Liver (tissue), 8 donors: ENCODE measurements at regions not wholly inside any gene's neighbourhood (a gene's known extent, or its start where the extent isn't known, plus 50 kb on each side); places are given as distances from the start of the nearest gene placed in this dataset.

Experiments
- DNase-seq: peaks from one replicate; pipeline ENCODE4 v3.0.0-alpha.2; 2017; ENCODE audit warnings: low spot score
- H3K27ac ChIP-seq, 2 donors: one replicate each; pipeline ENCODE4 v1.7.0; 2013; ENCODE audit warnings: inconsistent platforms in 2 of 2, low read length in 2 of 2, control low read depth in 1 of 2, low read depth in 1 of 2, mild to moderate bottlenecking in 1 of 2
- H3K27me3 ChIP-seq, 4 donors: one replicate each; pipeline versions ENCODE4 v1.6.1 to v1.7.0; 2013; ENCODE audit warnings: low read length in 3 of 4, inconsistent platforms in 1 of 4, mild to moderate bottlenecking in 1 of 4, moderate library complexity in 1 of 4; ENCODE audit not compliant: control insufficient read depth in 4 of 4, insufficient read depth in 4 of 4
- H3K36me3 ChIP-seq, 4 donors: one replicate each; pipeline versions ENCODE4 v1.6.1 to v1.7.0; 2013; ENCODE audit warnings: low read length in 3 of 4, mild to moderate bottlenecking in 3 of 4, low read depth in 1 of 4, moderate library complexity in 1 of 4; ENCODE audit not compliant: control insufficient read depth in 4 of 4, insufficient read depth in 3 of 4
- H3K4me1 ChIP-seq, 4 donors: one replicate each; pipeline versions ENCODE4 v1.6.1 to v1.7.0; 2013; ENCODE audit warnings: low read length in 3 of 4, mild to moderate bottlenecking in 3 of 4, moderate library complexity in 1 of 4; ENCODE audit not compliant: control insufficient read depth in 4 of 4, insufficient read depth in 4 of 4
- H3K4me3 ChIP-seq, 3 donors: one replicate each; pipeline versions ENCODE4 v1.6.1 to v1.7.0; 2013; ENCODE audit warnings: low read length in 3 of 3, control low read depth in 1 of 3, low read depth in 1 of 3, mild to moderate bottlenecking in 1 of 3
- H3K9ac ChIP-seq, 2 donors: one replicate each; pipeline ENCODE4 v1.7.0; 2013; ENCODE audit warnings: low read length in 2 of 2, mild to moderate bottlenecking in 2 of 2, moderate library complexity in 2 of 2, control low read depth in 1 of 2, low read depth in 1 of 2
- H3K9me3 ChIP-seq, 4 donors: one replicate each; pipeline versions ENCODE4 v1.6.1 to v1.7.0; 2013; ENCODE audit warnings: low read length in 3 of 4; ENCODE audit not compliant: control insufficient read depth in 4 of 4
- ATF3 ChIP-seq: IDR thresholded peaks from 2 replicates; pipeline ENCODE4 v1.6.1; 2016; ENCODE audit warnings: antibody characterized with exemption
- CTCF ChIP-seq: fragments of 150-350 bp; IDR thresholded peaks from 2 replicates; pipeline ENCODE4 v1.5.1; 2017; ENCODE audit warnings: improper control_type of control experiment, low read depth, low read length; ENCODE audit not compliant: missing input control
- EGR1 ChIP-seq, 2 donors: IDR thresholded peaks; 2 replicates each; pipeline ENCODE4 v1.6.1; 2016 to 2018; ENCODE audit warnings: antibody characterized with exemption in 2 of 2, low read depth in 2 of 2
- FOXA1 ChIP-seq: IDR thresholded peaks from 2 replicates; pipeline ENCODE4 v1.6.1; 2016; ENCODE audit warnings: antibody characterized with exemption
- FOXA2 ChIP-seq: IDR thresholded peaks from 2 replicates; pipeline ENCODE4 v1.6.1; 2016; ENCODE audit warnings: antibody characterized with exemption
- GABPA ChIP-seq, 2 donors: IDR thresholded peaks in 1 of 2; conservative IDR thresholded peaks in 1 of 2; 2 replicates each; pipeline ENCODE4 v1.6.1; 2016; ENCODE audit warnings: antibody characterized with exemption in 2 of 2, mild to moderate bottlenecking in 1 of 2, moderate library complexity in 1 of 2
- HNF4A ChIP-seq, 2 donors: conservative IDR thresholded peaks; 2 replicates each; pipeline ENCODE4 v1.6.1; 2016; ENCODE audit warnings: antibody characterized with exemption in 2 of 2, mild to moderate bottlenecking in 2 of 2
- HNF4G ChIP-seq: IDR thresholded peaks from 2 replicates; pipeline ENCODE4 v1.6.1; 2016; ENCODE audit warnings: antibody characterized with exemption
- JUND ChIP-seq, 2 donors: IDR thresholded peaks; 2 replicates each; pipeline ENCODE4 v1.6.1; 2016; ENCODE audit warnings: antibody characterized with exemption in 2 of 2
- NR2F2 ChIP-seq: IDR thresholded peaks from 2 replicates; pipeline ENCODE4 v1.6.1; 2016; ENCODE audit warnings: antibody characterized with exemption
- RAD21 ChIP-seq, 2 donors: IDR thresholded peaks; 2 replicates each; pipeline ENCODE4 v1.6.1; 2016; ENCODE audit warnings: antibody characterized with exemption in 2 of 2, mild to moderate bottlenecking in 2 of 2
- REST ChIP-seq: IDR thresholded peaks from 2 replicates; pipeline ENCODE4 v1.6.1; 2016; ENCODE audit warnings: antibody characterized with exemption, mild to moderate bottlenecking
- RXRA ChIP-seq, 2 donors: IDR thresholded peaks; 2 replicates each; pipeline ENCODE4 v1.6.1; 2017 to 2018; ENCODE audit warnings: antibody characterized with exemption in 2 of 2, mild to moderate bottlenecking in 1 of 2
- SP1 ChIP-seq: IDR thresholded peaks from 2 replicates; pipeline ENCODE4 v1.6.1; 2018; ENCODE audit warnings: antibody characterized with exemption, mild to moderate bottlenecking
- TAF1 ChIP-seq: conservative IDR thresholded peaks from 2 replicates; pipeline ENCODE4 v1.6.1; 2016; ENCODE audit warnings: antibody characterized with exemption, mild to moderate bottlenecking
- YY1 ChIP-seq: IDR thresholded peaks from 2 replicates; pipeline ENCODE4 v1.6.1; 2016; ENCODE audit warnings: antibody characterized with exemption, mild to moderate bottlenecking
- ZBTB33 ChIP-seq: IDR thresholded peaks from 2 replicates; pipeline ENCODE4 v1.6.1; 2016; ENCODE audit warnings: antibody characterized with exemption
- WGBS: extraction: QIAGEN DNeasy Blood & Tissue Kit; methylation state at CpG from one replicate; pipeline ENCODE4 v1.1.7; 2013; 5-methylcytosine and 5-hydroxymethylcytosine counted together
- TF ChIP-seq, protein P1 (sequence below): IDR thresholded peaks from 2 replicates; pipeline ENCODE4 v1.6.1; 2016; ENCODE audit warnings: antibody characterized with exemption
- donor health status: healthy.
- donor health status: healthy.
- donor health status: healthy.
- donor health status: healthy.
- donor health status: healthy.

GRCh38 chr2:13745330-13745729, 887.2 kb upstream of the LRATD1 start:
- Histone ChIP-seq H3K4me3 (no peak overlapping the region), H3K36me3 (no peaks in the 10 kb centered on the region), H3K27ac (no peak overlapping the region), H3K9me3 (no peaks in the 10 kb centered on the region), H3K9ac (no peak overlapping the region), H3K27me3 (no peaks in the 10 kb centered on the region), H3K4me1 (no peaks in the 10 kb centered on the region)
- WGBS: 27% methylated on average over 3 of the region's 3 CpGs
- DNase-seq: no peak
- TF ChIP-seq TAF1 (no peak), CTCF (no peak), ZBTB33 (no peak), REST (no peak), JUND (IDR thresholded peaks at IDR 0.05) (no peak), RXRA (IDR thresholded peaks at IDR 0.05) (no peak), NR2F2 (no peak), EGR1 (IDR thresholded peaks at IDR 0.05; ENCODE audit: low read depth in 2 of 2) (no peak), YY1 (no peak), GABPA (IDR thresholded peaks at IDR 0.05 in 1 of 2, conservative IDR thresholded peaks at IDR 0.05 in 1 of 2) (no peak), HNF4A (conservative IDR thresholded peaks at IDR 0.05) (no peak), ATF3 (no peak), FOXA2 (no peak), HNF4G (no peak), FOXA1 (no peak), SP1 (no peak), RAD21 (IDR thresholded peaks at IDR 0.05) (no peak)
- TF ChIP-seq, protein P1, sequence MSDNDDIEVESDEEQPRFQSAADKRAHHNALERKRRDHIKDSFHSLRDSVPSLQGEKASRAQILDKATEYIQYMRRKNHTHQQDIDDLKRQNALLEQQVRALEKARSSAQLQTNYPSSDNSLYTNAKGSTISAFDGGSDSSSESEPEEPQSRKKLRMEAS: no peak

GRCh38 chr2:13751955-13752354, 880.6 kb upstream of the LRATD1 start:
- TF ChIP-seq RAD21 (IDR thresholded peaks at IDR 0.05): no peak
- TF ChIP-seq HNF4A (conservative IDR thresholded peaks at IDR 0.05): no peak
- no peak for TF ChIP-seq TAF1
- TF ChIP-seq EGR1 (IDR thresholded peaks at IDR 0.05; ENCODE audit: low read depth in 2 of 2): no peak
- TF ChIP-seq ZBTB33: no peak
- TF ChIP-seq NR2F2: no peak
- no peak for TF ChIP-seq FOXA1
- no peak for TF ChIP-seq GABPA (IDR thresholded peaks at IDR 0.05 in 1 of 2, conservative IDR thresholded peaks at IDR 0.05 in 1 of 2)
- no peak for TF ChIP-seq ATF3
- no peak for TF ChIP-seq HNF4G
- TF ChIP-seq, protein P1: no peak
- Histone ChIP-seq H3K4me3 (no peak overlapping the region), H3K9ac (no peak overlapping the region), H3K36me3 (no peaks in the 10 kb centered on the region), H3K4me1 (no peaks in the 10 kb centered on the region), H3K27me3 (no peaks in the 10 kb centered on the region), H3K9me3 (no peaks in the 10 kb centered on the region), H3K27ac (no peak overlapping the region)
- no peak for DNase-seq
- 90% methylated on average over 1 of the region's 1 CpG for WGBS
